GM12891 (cell line): ENCODE measurements at regions not wholly inside any gene's neighbourhood (a gene's known extent, or its start where the extent isn't known, plus 50 kb on each side); places are given as distances from the start of the nearest gene placed in this dataset.
A peak's percentile ranks its signal among the peaks of the same experiment; 100 is the strongest.

Experiments used
- POLR2A ChIP-seq: IDR thresholded peaks from 2 replicates; pipeline ENCODE4 v1.6.1; 2011; ENCODE audit warnings: low read depth, low read length, control low read depth
- POLR2AphosphoS5 ChIP-seq: IDR thresholded peaks from 2 replicates; pipeline ENCODE4 v1.6.1; 2011; ENCODE audit warnings: low read depth, low read length, control low read depth
- POU2F2 ChIP-seq: IDR thresholded peaks from 2 replicates; pipeline ENCODE4 v1.6.1; 2011; ENCODE audit warnings: low read depth, mild to moderate bottlenecking, control low read depth, low read length, moderate library complexity
- SPI1 ChIP-seq: IDR thresholded peaks from 2 replicates; pipeline ENCODE4 v1.6.1; 2011; ENCODE audit warnings: low read depth, low read length, control low read depth

- TF ChIP-seq POLR2A: no peak
- peak; percentile 97 for TF ChIP-seq SPI1
- TF ChIP-seq POU2F2: no peak
- TF ChIP-seq POLR2AphosphoS5: 0 out of 2 replicates have a peak, but pooled peaks have one; percentile 32
Observed at GRCh38 chr16:79286646-79287423, 313.7 kb downstream of the MAF start.
